ENCODE measurements at regions not wholly inside any gene's neighbourhood (a gene's known extent, or its start where the extent isn't known, plus 50 kb on each side); places are given as distances from the start of the nearest gene placed in this dataset.

GRCh38 chr15:87267798-87268197 is 988.7 kb downstream of the NTRK3 start:
- H3K36me3 ChIP-seq (ENCODE audit: control insufficient read depth in 4 of 4, insufficient read depth in 4 of 4, low read length in 3 of 4): no peaks in the 10 kb centered on the region
- H3K9me3 ChIP-seq (ENCODE audit: control extremely low read depth in 1 of 5, control insufficient read depth in 4 of 5, insufficient read depth in 2 of 5, low read depth in 1 of 5, low read length in 4 of 5): peaks cover 0 to 2% (median 0%) of the 10 kb centered on the region in 5 experiments
- CTCF ChIA-PET: no interaction called here
- no peaks in the 10 kb centered on the region for H3K4me1 ChIP-seq (ENCODE audit: control extremely low read depth in 1 of 4, control insufficient read depth in 4 of 4, insufficient read depth in 4 of 4, low read length in 3 of 4)
- POLR2A ChIA-PET: no interaction called here
- DNase-seq: no peak
- H3K27me3 ChIP-seq (replicated peaks in 2 of 5; ENCODE audit: control insufficient read depth in 4 of 5, insufficient read depth in 5 of 5, low read length in 4 of 5): no peaks in the 10 kb centered on the region
- no peak overlapping the region for H3K27ac ChIP-seq (ENCODE audit: insufficient read depth in 1 of 2, low read depth in 1 of 2, low read length in 2 of 2, poor library complexity in 1 of 2, severe bottlenecking in 2 of 2)
- no peak overlapping the region for H3K4me3 ChIP-seq (ENCODE audit: control insufficient read depth in 1 of 7, extremely low read depth in 1 of 7, insufficient read depth in 4 of 7, low read depth in 2 of 7, low read length in 6 of 7)
- WGBS (ENCODE audit: insufficient coverage): no CpG with 5 or more reads among the region's 2 CpGs

- no peak overlapping the region for H3K27ac ChIP-seq (ENCODE audit: insufficient read depth in 1 of 2, low read depth in 1 of 2, low read length in 2 of 2, poor library complexity in 1 of 2, severe bottlenecking in 2 of 2)
- 68% methylated on average over 2 of the region's 2 CpGs for WGBS (ENCODE audit: insufficient coverage)
- H3K36me3 ChIP-seq (ENCODE audit: control insufficient read depth in 4 of 4, insufficient read depth in 4 of 4, low read length in 3 of 4): no peaks in the 10 kb centered on the region
- POLR2A ChIA-PET: no interaction called here
- no peak for DNase-seq
- H3K4me1 ChIP-seq (ENCODE audit: control extremely low read depth in 1 of 4, control insufficient read depth in 4 of 4, insufficient read depth in 4 of 4, low read length in 3 of 4): no peaks in the 10 kb centered on the region
- CTCF ChIA-PET: no interaction called here
- H3K9me3 ChIP-seq (ENCODE audit: control extremely low read depth in 1 of 5, control insufficient read depth in 4 of 5, insufficient read depth in 2 of 5, low read depth in 1 of 5, low read length in 4 of 5): no peaks in the 10 kb centered on the region
- H3K27me3 ChIP-seq (replicated peaks in 2 of 5; ENCODE audit: control insufficient read depth in 4 of 5, insufficient read depth in 5 of 5, low read length in 4 of 5): no peaks in the 10 kb centered on the region
- no peak overlapping the region for H3K4me3 ChIP-seq (ENCODE audit: control insufficient read depth in 1 of 7, extremely low read depth in 1 of 7, insufficient read depth in 4 of 7, low read depth in 2 of 7, low read length in 6 of 7)
Observed at GRCh38 chr15:87263871-87264270, 992.7 kb downstream of the NTRK3 start.

- no peak overlapping the region for H3K4me3 ChIP-seq (ENCODE audit: control insufficient read depth in 1 of 7, extremely low read depth in 1 of 7, insufficient read depth in 4 of 7, low read depth in 2 of 7, low read length in 6 of 7)
- POLR2A ChIA-PET: no interaction called here
- no peaks in the 10 kb centered on the region for H3K27me3 ChIP-seq (replicated peaks in 2 of 5; ENCODE audit: control insufficient read depth in 4 of 5, insufficient read depth in 5 of 5, low read length in 4 of 5)
- H3K9me3 ChIP-seq (ENCODE audit: control extremely low read depth in 1 of 5, control insufficient read depth in 4 of 5, insufficient read depth in 2 of 5, low read depth in 1 of 5, low read length in 4 of 5): no peaks in the 10 kb centered on the region
- H3K36me3 ChIP-seq (ENCODE audit: control insufficient read depth in 4 of 4, insufficient read depth in 4 of 4, low read length in 3 of 4): no peaks in the 10 kb centered on the region
- H3K27ac ChIP-seq (ENCODE audit: insufficient read depth in 1 of 2, low read depth in 1 of 2, low read length in 2 of 2, poor library complexity in 1 of 2, severe bottlenecking in 2 of 2): no peak overlapping the region
- no peak for DNase-seq
- no peaks in the 10 kb centered on the region for H3K4me1 ChIP-seq (ENCODE audit: control extremely low read depth in 1 of 4, control insufficient read depth in 4 of 4, insufficient read depth in 4 of 4, low read length in 3 of 4)
- CTCF ChIA-PET: no interaction called here
Observed at GRCh38 chr15:87263296-87263695, 993.2 kb downstream of the NTRK3 start.

- no peaks in the 10 kb centered on the region for H3K36me3 ChIP-seq (ENCODE audit: control insufficient read depth in 4 of 4, insufficient read depth in 4 of 4, low read length in 3 of 4)
- ChIA-PET POLR2A (no interaction called here), CTCF (no interaction called here)
- no peaks in the 10 kb centered on the region for H3K9me3 ChIP-seq (ENCODE audit: control extremely low read depth in 1 of 5, control insufficient read depth in 4 of 5, insufficient read depth in 2 of 5, low read depth in 1 of 5, low read length in 4 of 5)
- H3K27me3 ChIP-seq (replicated peaks in 2 of 5; ENCODE audit: control insufficient read depth in 4 of 5, insufficient read depth in 5 of 5, low read length in 4 of 5): no peaks in the 10 kb centered on the region
- WGBS (ENCODE audit: insufficient coverage): 89% methylated on average over 4 of the region's 5 CpGs
- no peak overlapping the region for H3K4me3 ChIP-seq (ENCODE audit: control insufficient read depth in 1 of 7, extremely low read depth in 1 of 7, insufficient read depth in 4 of 7, low read depth in 2 of 7, low read length in 6 of 7)
- no peak for DNase-seq
- H3K4me1 ChIP-seq (ENCODE audit: control extremely low read depth in 1 of 4, control insufficient read depth in 4 of 4, insufficient read depth in 4 of 4, low read length in 3 of 4): no peaks in the 10 kb centered on the region
- no peak overlapping the region for H3K27ac ChIP-seq (ENCODE audit: insufficient read depth in 1 of 2, low read depth in 1 of 2, low read length in 2 of 2, poor library complexity in 1 of 2, severe bottlenecking in 2 of 2)
Observed at GRCh38 chr15:87245592-87245991, 1010.9 kb downstream of the NTRK3 start.

- Histone ChIP-seq H3K9me3 (ENCODE audit: control extremely low read depth in 1 of 5, control insufficient read depth in 4 of 5, insufficient read depth in 2 of 5, low read depth in 1 of 5, low read length in 4 of 5) (no peaks in the 10 kb centered on the region), H3K27me3 (replicated peaks in 2 of 5; ENCODE audit: control insufficient read depth in 4 of 5, insufficient read depth in 5 of 5, low read length in 4 of 5) (no peaks in the 10 kb centered on the region), H3K4me3 (ENCODE audit: control insufficient read depth in 1 of 7, extremely low read depth in 1 of 7, insufficient read depth in 4 of 7, low read depth in 2 of 7, low read length in 6 of 7) (no peak overlapping the region), H3K36me3 (ENCODE audit: control insufficient read depth in 4 of 4, insufficient read depth in 4 of 4, low read length in 3 of 4) (no peaks in the 10 kb centered on the region), H3K4me1 (ENCODE audit: control extremely low read depth in 1 of 4, control insufficient read depth in 4 of 4, insufficient read depth in 4 of 4, low read length in 3 of 4) (no peaks in the 10 kb centered on the region), H3K27ac (ENCODE audit: insufficient read depth in 1 of 2, low read depth in 1 of 2, low read length in 2 of 2, poor library complexity in 1 of 2, severe bottlenecking in 2 of 2) (no peak overlapping the region)
- no peak for DNase-seq
- ChIA-PET CTCF (no interaction called here), POLR2A (no interaction called here)
Observed at GRCh38 chr15:87243474-87243873, 1013.1 kb downstream of the NTRK3 start.

- Histone ChIP-seq H3K27me3 (replicated peaks in 2 of 5; ENCODE audit: control insufficient read depth in 4 of 5, insufficient read depth in 5 of 5, low read length in 4 of 5) (no peaks in the 10 kb centered on the region), H3K9me3 (ENCODE audit: control extremely low read depth in 1 of 5, control insufficient read depth in 4 of 5, insufficient read depth in 2 of 5, low read depth in 1 of 5, low read length in 4 of 5) (no peaks in the 10 kb centered on the region), H3K36me3 (ENCODE audit: control insufficient read depth in 4 of 4, insufficient read depth in 4 of 4, low read length in 3 of 4) (no peaks in the 10 kb centered on the region), H3K4me3 (ENCODE audit: control insufficient read depth in 1 of 7, extremely low read depth in 1 of 7, insufficient read depth in 4 of 7, low read depth in 2 of 7, low read length in 6 of 7) (no peak overlapping the region), H3K27ac (ENCODE audit: insufficient read depth in 1 of 2, low read depth in 1 of 2, low read length in 2 of 2, poor library complexity in 1 of 2, severe bottlenecking in 2 of 2) (no peak overlapping the region), H3K4me1 (ENCODE audit: control extremely low read depth in 1 of 4, control insufficient read depth in 4 of 4, insufficient read depth in 4 of 4, low read length in 3 of 4) (no peaks in the 10 kb centered on the region)
- ChIA-PET CTCF (no interaction called here), POLR2A (no interaction called here)
- 100% methylated on average over 2 of the region's 3 CpGs for WGBS (ENCODE audit: insufficient coverage)
- DNase-seq: no peak
Observed at GRCh38 chr15:87239582-87240230, 1016.8 kb downstream of the NTRK3 start.

- no peak overlapping the region for H3K27ac ChIP-seq (ENCODE audit: insufficient read depth in 1 of 2, low read depth in 1 of 2, low read length in 2 of 2, poor library complexity in 1 of 2, severe bottlenecking in 2 of 2)
- H3K27me3 ChIP-seq (replicated peaks in 2 of 5; ENCODE audit: control insufficient read depth in 4 of 5, insufficient read depth in 5 of 5, low read length in 4 of 5): no peaks in the 10 kb centered on the region
- H3K4me1 ChIP-seq (ENCODE audit: control extremely low read depth in 1 of 4, control insufficient read depth in 4 of 4, insufficient read depth in 4 of 4, low read length in 3 of 4): no peaks in the 10 kb centered on the region
- no peaks in the 10 kb centered on the region for H3K9me3 ChIP-seq (ENCODE audit: control extremely low read depth in 1 of 5, control insufficient read depth in 4 of 5, insufficient read depth in 2 of 5, low read depth in 1 of 5, low read length in 4 of 5)
- H3K4me3 ChIP-seq (ENCODE audit: control insufficient read depth in 1 of 7, extremely low read depth in 1 of 7, insufficient read depth in 4 of 7, low read depth in 2 of 7, low read length in 6 of 7): no peak overlapping the region
- POLR2A ChIA-PET: no interaction called here
- CTCF ChIA-PET: no interaction called here
- no peak for DNase-seq
- no peaks in the 10 kb centered on the region for H3K36me3 ChIP-seq (ENCODE audit: control insufficient read depth in 4 of 4, insufficient read depth in 4 of 4, low read length in 3 of 4)
- WGBS (ENCODE audit: insufficient coverage): no CpG with 5 or more reads among the region's 1 CpG
Observed at GRCh38 chr15:87238451-87239068, 1018.0 kb downstream of the NTRK3 start.

Measured in common myeloid progenitor, CD34-positive (primary cell).